CD4-positive, alpha-beta T cell (primary cell): ENCODE measurements at regions not wholly inside any gene's neighbourhood (a gene's known extent, or its start where the extent isn't known, plus 50 kb on each side); places are given as distances from the start of the nearest gene placed in this dataset.

Experiments
- ATAC-seq: fragments of 200-7000 bp; cut with Tn5 transposase; one replicate; pipeline ENCODE4 v1.10.0; 2022; ENCODE audit warnings: mild to moderate bottlenecking; ENCODE audit not compliant: poor library complexity
- CTCF ChIA-PET: fragments of 350-600 bp; sonication (Branson Sonifier 250); formaldehyde crosslinking; loops from one replicate; lab custom pipeline; 2021; ENCODE audit warnings: antibody characterized with exemption, inconsistent platforms; lab: Charles Lee
- POLR2A ChIA-PET: fragments of 350-600 bp; sonication (Branson Sonifier 250); formaldehyde crosslinking; loops from one replicate; lab custom pipeline; 2021; ENCODE audit warnings: antibody characterized with exemption, inconsistent platforms; lab: Charles Lee
- DNase-seq, 14 experiments: peaks; one replicate each; pipeline ENCODE4 v3.0.0-alpha.2; 2013 to 2020; ENCODE audit warnings: mixed read lengths in 2 of 14
- H3K27ac ChIP-seq, 2 donors: one replicate each; pipeline versions ENCODE4 v1.5.1 to v1.7.0; 2013; ENCODE audit warnings: low read length in 2 of 2, low read depth in 1 of 2, mild to moderate bottlenecking in 1 of 2
- H3K27me3 ChIP-seq, 2 experiments: 1 replicate in 1 of 2; 2 replicates in 1 of 2; pipeline versions ENCODE4 v1.6.1 to v1.7.0; 2013; ENCODE audit warnings: low read length in 2 of 2, control low read depth in 1 of 2, mild to moderate bottlenecking in 1 of 2, moderate library complexity in 1 of 2; ENCODE audit not compliant: insufficient read depth in 2 of 2, control insufficient read depth in 1 of 2
- H3K36me3 ChIP-seq: one replicate; pipeline ENCODE4 v1.6.1; 2013; ENCODE audit warnings: low read length, control low read depth; ENCODE audit not compliant: insufficient read depth
- H3K4me1 ChIP-seq: one replicate; pipeline ENCODE4 v1.6.1; 2013; ENCODE audit warnings: low read length, control low read depth; ENCODE audit not compliant: insufficient read depth
- H3K4me3 ChIP-seq: one replicate; pipeline ENCODE4 v1.5.1; 2013; ENCODE audit warnings: mild to moderate bottlenecking, low read length, moderate library complexity
- H3K9me3 ChIP-seq, 2 experiments: 1 replicate in 1 of 2; 2 replicates in 1 of 2; pipeline versions ENCODE4 v1.6.1 to v1.7.0; 2013; ENCODE audit warnings: low read length in 2 of 2, mild to moderate bottlenecking in 2 of 2, control low read depth in 1 of 2, moderate library complexity in 1 of 2; ENCODE audit not compliant: control insufficient read depth in 1 of 2, insufficient read depth in 1 of 2
- H3K27ac Mint-ChIP-seq: one replicate; pipeline ENCODE4 v1.8.0; 2020; ENCODE audit warnings: mixed read lengths
- H3K27me3 Mint-ChIP-seq: one replicate; pipeline ENCODE4 v1.8.0; 2021; ENCODE audit warnings: mixed read lengths
- H3K36me3 Mint-ChIP-seq: one replicate; pipeline ENCODE4 v1.8.0; 2021; ENCODE audit warnings: low read depth, mixed read lengths
- H3K4me1 Mint-ChIP-seq: one replicate; pipeline ENCODE4 v1.8.0; 2021; ENCODE audit warnings: low read depth, mixed read lengths
- H3K4me3 Mint-ChIP-seq: one replicate; pipeline ENCODE4 v1.8.0; 2020; ENCODE audit warnings: mild to moderate bottlenecking, mixed read lengths
- H3K9me3 Mint-ChIP-seq: one replicate; pipeline ENCODE4 v1.8.0; 2020; ENCODE audit warnings: mixed read lengths
- CTCF ChIP-seq: fragments of 200-600 bp; IDR thresholded peaks from one replicate; pipeline ENCODE4 v1.8.0; 2022; ENCODE audit warnings: antibody characterized with exemption, mild to moderate bottlenecking
- intact Hi-C, 2 experiments: fragments of 100-400 bp; cut with DNase I in 1 of 2; cut with micrococcal nuclease in 1 of 2; formaldehyde crosslinking; loops; one replicate each; pipeline versions ENCODE4 v1.15.1 to v1.9.0; 2023 to 2025; cut with DNase I, micrococcal nuclease

GRCh38 chr11:128305588-128305987 lies 281.8 kb downstream of the ETS1 start:
- no peaks in the 10 kb centered on the region for H3K9me3 ChIP-seq
- H3K27ac ChIP-seq, result peak overlapping the region; percentile 78 to 94
- H3K4me1 ChIP-seq, result peaks cover 68% of the 10 kb centered on the region
- ChIA-PET POLR2A (interaction anchor here (0.7 to 2.1 kb wide), 23 partner anchors 8 to 319 kb away, joined by 3 to 30 read pairs (median 6); no protein-coding TSS in a partner anchor), CTCF (interaction anchor here (2.6 kb wide), 1 partner anchor 15 kb away, joined by 11 read pairs; no protein-coding TSS in a partner anchor)
- H3K4me3 Mint-ChIP-seq, result peak overlapping the region; percentile 70
- peak overlapping the region; percentile 100 for H3K27ac Mint-ChIP-seq
- ATAC-seq (no peak), DNase-seq (peak in 2 of 14 experiments; percentile 40 to 79)
- peaks cover 11% of the 10 kb centered on the region for H3K36me3 Mint-ChIP-seq
- no peak for TF ChIP-seq CTCF
- intact Hi-C loops, result loop anchor here (1.0 to 10.0 kb wide), 2 partner anchors 19 to 1699 kb away; partner anchors contain the start of gene PRDM10 (in 1 of the 2)
- H3K9me3 Mint-ChIP-seq, result peaks cover 2% of the 10 kb centered on the region
- no peak overlapping the region for H3K4me3 ChIP-seq
- H3K4me1 Mint-ChIP-seq, result peaks cover 98% of the 10 kb centered on the region
- H3K36me3 ChIP-seq, result no peaks in the 10 kb centered on the region
- H3K27me3 Mint-ChIP-seq, result no peaks in the 10 kb centered on the region
- H3K27me3 ChIP-seq, result no peaks in the 10 kb centered on the region

- POLR2A ChIA-PET, result interaction anchor here (0.6 to 2.1 kb wide), 30 partner anchors 9 to 319 kb away, joined by 3 to 30 read pairs (median 5); no protein-coding TSS in a partner anchor
Measured at GRCh38 chr11:128304666-128305485, 282.5 kb downstream of the ETS1 start.

More at GRCh38 chr11:128304666-128305485, 282.5 kb downstream of the ETS1 start:
- Mint-ChIP-seq H3K36me3 (peaks cover 7% of the 10 kb centered on the region), H3K27me3 (no peaks in the 10 kb centered on the region), H3K4me1 (peaks cover 98% of the 10 kb centered on the region), H3K4me3 (peak overlapping the region; percentile 70), H3K9me3 (peaks cover 2% of the 10 kb centered on the region), H3K27ac (peak overlapping the region; percentile 100)
- Histone ChIP-seq H3K27ac (peak overlapping the region; percentile 78 to 94), H3K27me3 (no peaks in the 10 kb centered on the region), H3K4me1 (peaks cover 67% of the 10 kb centered on the region), H3K9me3 (no peaks in the 10 kb centered on the region), H3K4me3 (no peak overlapping the region), H3K36me3 (no peaks in the 10 kb centered on the region)
- ATAC-seq, result peak; percentile 37
- no peak for TF ChIP-seq CTCF
- intact Hi-C loops, result loop anchor here (1.0 to 10.0 kb wide), 2 partner anchors 19 to 1700 kb away; partner anchors contain the start of gene PRDM10 (in 1 of the 2)
- peak in 3 of 14 experiments; percentile 70 to 82 (median 76) for DNase-seq
- CTCF ChIA-PET, result interaction anchor here (0.5 to 2.6 kb wide), 3 partner anchors 14 to 215 kb away, joined by 3 to 11 read pairs (median 4); no protein-coding TSS in a partner anchor
